ENCODE measurements at regions not wholly inside any gene's neighbourhood (a gene's known extent, or its start where the extent isn't known, plus 50 kb on each side); places are given as distances from the start of the nearest gene placed in this dataset.

- TF ChIP-seq ZNF281 (CRISPR knock-in tag; IDR thresholded peaks at IDR 0.05) (no peak), FOXP4 (CRISPR knock-in tag; IDR thresholded peaks at IDR 0.05) (no peak)
Observed at GRCh38 chr4:141306331-141306730, 85.6 kb downstream of the ZNF330 start (continued).

- Mint-ChIP-seq H3K36me3 (no peaks in the 10 kb centered on the region), H3K27me3 (ENCODE audit: low read depth) (no peaks in the 10 kb centered on the region), H3K4me3 (no peak overlapping the region), H3K27ac (no peak overlapping the region), H3K4me1 (no peaks in the 10 kb centered on the region), H3K9me3 (no peaks in the 10 kb centered on the region)
- DNase-seq (ENCODE audit: low spot score), result peak; percentile 48
- POLR2A ChIA-PET, result no interaction called here
- no peak for TF ChIP-seq TEAD1 (CRISPR knock-in tag; IDR thresholded peaks at IDR 0.05)
- TF ChIP-seq, protein P1, sequence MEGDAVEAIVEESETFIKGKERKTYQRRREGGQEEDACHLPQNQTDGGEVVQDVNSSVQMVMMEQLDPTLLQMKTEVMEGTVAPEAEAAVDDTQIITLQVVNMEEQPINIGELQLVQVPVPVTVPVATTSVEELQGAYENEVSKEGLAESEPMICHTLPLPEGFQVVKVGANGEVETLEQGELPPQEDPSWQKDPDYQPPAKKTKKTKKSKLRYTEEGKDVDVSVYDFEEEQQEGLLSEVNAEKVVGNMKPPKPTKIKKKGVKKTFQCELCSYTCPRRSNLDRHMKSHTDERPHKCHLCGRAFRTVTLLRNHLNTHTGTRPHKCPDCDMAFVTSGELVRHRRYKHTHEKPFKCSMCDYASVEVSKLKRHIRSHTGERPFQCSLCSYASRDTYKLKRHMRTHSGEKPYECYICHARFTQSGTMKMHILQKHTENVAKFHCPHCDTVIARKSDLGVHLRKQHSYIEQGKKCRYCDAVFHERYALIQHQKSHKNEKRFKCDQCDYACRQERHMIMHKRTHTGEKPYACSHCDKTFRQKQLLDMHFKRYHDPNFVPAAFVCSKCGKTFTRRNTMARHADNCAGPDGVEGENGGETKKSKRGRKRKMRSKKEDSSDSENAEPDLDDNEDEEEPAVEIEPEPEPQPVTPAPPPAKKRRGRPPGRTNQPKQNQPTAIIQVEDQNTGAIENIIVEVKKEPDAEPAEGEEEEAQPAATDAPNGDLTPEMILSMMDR (IDR thresholded peaks at IDR 0.05), result peak; percentile 62
- peak; percentile 98 for ATAC-seq
- CTCF ChIA-PET, result interaction anchor here (0.6 to 1.3 kb wide), 5 partner anchors 23 to 404 kb away, joined by 3 to 6 read pairs (median 4); no protein-coding TSS in a partner anchor
Observed at GRCh38 chr4:141307241-141307689, 86.6 kb downstream of the ZNF330 start.

DNA sequence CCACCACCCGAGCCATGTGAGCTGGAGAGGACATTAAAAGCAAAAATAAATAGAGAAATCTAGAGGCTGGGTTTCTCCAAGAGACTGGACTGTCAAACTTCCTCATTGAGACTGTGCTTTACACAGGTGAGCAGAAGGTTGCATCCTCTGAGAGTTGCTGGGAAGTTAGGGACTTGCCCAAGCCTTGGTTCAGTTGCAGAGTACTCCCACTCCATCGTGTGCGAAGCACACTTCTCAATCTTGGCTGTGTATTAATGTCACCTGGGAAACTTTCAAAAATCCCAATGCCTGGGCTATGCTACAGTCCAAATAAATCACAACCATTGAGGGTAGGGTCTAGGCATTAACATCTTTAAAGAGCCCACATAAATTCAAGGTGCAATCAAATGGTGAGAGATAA, 89.2 kb downstream of the ZNF330 start:
- peaks cover 10% of the 10 kb centered on the region for H3K27me3 Mint-ChIP-seq (ENCODE audit: low read depth)
- ChIA-PET CTCF (no interaction called here), POLR2A (no interaction called here)
- H3K4me1 Mint-ChIP-seq, result peaks cover 9% of the 10 kb centered on the region
- no peak overlapping the region for H3K27ac Mint-ChIP-seq
- no peaks in the 10 kb centered on the region for H3K9me3 Mint-ChIP-seq
- H3K4me3 Mint-ChIP-seq, result no peak overlapping the region
- H3K36me3 Mint-ChIP-seq, result no peaks in the 10 kb centered on the region
- TF ChIP-seq, protein P2, sequence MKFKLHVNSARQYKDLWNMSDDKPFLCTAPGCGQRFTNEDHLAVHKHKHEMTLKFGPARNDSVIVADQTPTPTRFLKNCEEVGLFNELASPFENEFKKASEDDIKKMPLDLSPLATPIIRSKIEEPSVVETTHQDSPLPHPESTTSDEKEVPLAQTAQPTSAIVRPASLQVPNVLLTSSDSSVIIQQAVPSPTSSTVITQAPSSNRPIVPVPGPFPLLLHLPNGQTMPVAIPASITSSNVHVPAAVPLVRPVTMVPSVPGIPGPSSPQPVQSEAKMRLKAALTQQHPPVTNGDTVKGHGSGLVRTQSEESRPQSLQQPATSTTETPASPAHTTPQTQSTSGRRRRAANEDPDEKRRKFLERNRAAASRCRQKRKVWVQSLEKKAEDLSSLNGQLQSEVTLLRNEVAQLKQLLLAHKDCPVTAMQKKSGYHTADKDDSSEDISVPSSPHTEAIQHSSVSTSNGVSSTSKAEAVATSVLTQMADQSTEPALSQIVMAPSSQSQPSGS (CRISPR knock-in tag; IDR thresholded peaks at IDR 0.05; ENCODE audit: borderline replicate concordance, low read depth), result no peak
- TF ChIP-seq FOXK1 (CRISPR knock-in tag; IDR thresholded peaks at IDR 0.05) (no peak), CREM (CRISPR knock-in tag; IDR thresholded peaks at IDR 0.05) (no peak), ZNF219 (CRISPR knock-in tag; IDR thresholded peaks at IDR 0.05; ENCODE audit: borderline replicate concordance) (no peak), ZNF317 (CRISPR knock-in tag; IDR thresholded peaks at IDR 0.05; ENCODE audit: borderline replicate concordance, low read depth) (no peak), MLX (CRISPR knock-in tag; IDR thresholded peaks at IDR 0.05) (no peak), SP1 (CRISPR knock-in tag; conservative IDR thresholded peaks at IDR 0.05) (no peak)
- TF ChIP-seq, protein P3, sequence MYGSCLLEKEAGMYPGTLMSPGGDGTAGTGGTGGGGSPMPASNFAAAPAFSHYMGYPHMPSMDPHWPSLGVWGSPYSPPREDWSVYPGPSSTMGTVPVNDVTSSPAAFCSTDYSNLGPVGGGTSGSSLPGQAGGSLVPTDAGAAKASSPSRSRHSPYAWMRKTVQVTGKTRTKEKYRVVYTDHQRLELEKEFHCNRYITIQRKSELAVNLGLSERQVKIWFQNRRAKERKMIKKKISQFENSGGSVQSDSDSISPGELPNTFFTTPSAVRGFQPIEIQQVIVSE (CRISPR knock-in tag; IDR thresholded peaks at IDR 0.05; ENCODE audit: borderline replicate concordance), result no peak
- ATAC-seq (no peak), DNase-seq (ENCODE audit: low spot score) (no peak)

All from WTC11 (cell line).